ENCODE measurements at regions not wholly inside any gene's neighbourhood (a gene's known extent, or its start where the extent isn't known, plus 50 kb on each side); places are given as distances from the start of the nearest gene placed in this dataset.
"Not testable (repeated sequence)": the region's sequence is repeated elsewhere in the genome, so short reads cannot be mapped to it uniquely, and the experiment has no call there.

DNA sequence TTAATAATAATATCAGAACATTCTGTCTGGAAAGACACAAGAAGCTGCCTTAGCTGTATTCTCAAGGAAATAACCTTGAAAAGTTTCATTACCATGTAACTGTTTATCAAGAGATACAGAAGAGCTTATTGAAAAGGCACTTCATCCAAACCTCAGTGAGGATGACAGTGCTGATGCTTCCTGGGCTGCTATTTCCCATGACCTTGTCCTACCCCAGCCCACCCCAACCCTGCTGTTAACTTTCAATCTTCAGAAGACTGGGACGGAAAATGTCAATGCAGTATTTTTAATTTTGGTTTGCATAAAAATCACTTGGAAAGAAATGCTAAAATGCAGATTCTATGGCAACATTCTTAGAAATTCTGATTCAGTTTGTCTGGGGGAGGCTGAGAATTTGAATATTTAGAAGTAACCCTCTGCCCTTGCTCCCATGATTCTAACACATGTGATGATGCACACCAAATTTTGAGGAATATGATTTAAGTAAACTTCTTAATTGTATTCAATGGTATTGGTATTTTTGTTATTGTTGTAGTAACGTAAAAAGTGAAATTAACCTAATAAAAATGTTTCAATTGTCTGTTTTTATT, 101.0 kb upstream of the CHST9 start:
- DNase-seq: not testable (repeated sequence)

GRCh38 chr18:27278131-27278530, 93.0 kb upstream of the CHST9 start:
- no peak for DNase-seq

DNA sequence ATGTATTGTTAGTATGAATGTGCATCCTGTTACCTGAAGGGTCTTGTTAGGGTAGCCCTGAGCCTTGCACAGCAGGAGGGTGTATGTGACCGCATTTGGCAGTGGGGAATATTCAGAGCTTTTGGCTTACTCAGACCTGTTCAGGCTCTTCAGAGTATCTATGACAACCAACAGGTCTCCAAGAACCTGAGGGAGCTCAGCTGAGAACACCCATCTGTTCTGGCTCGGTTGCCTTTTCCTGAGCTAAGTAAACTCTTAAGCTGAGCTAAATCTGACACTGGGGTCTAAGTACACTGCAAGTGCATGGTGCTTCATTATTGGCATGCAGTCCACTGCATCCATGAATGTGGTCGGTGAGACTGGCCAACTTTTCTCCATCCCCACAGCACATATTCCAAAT, 92.4 kb upstream of the CHST9 start:
- peak in 3 of 58 donors; percentile 2 to 5 (median 3) for DNase-seq

DNA sequence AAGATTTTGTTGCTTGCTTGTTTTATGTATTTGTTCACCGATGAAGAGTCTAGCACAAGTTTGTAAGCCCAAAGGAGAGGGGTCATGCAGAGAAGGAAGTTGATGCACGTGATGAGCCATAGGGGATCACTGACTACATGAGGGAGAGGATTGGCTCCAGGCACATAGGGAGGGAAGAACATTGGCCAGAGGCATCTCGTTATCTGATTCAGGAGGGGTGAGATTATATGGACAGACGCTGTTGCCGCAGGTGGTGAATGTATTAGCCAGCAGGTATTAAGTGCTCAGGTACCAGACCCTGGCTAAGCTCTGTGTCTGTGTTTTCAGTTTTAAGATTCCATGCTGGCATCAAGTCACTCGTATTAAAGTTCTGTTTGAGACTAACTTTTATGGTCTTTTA, 91.8 kb upstream of the CHST9 start:
- no peak for DNase-seq

- DNase-seq: no peak
Observed at GRCh38 chr18:27276479-27276878, 91.4 kb upstream of the CHST9 start.

DNA sequence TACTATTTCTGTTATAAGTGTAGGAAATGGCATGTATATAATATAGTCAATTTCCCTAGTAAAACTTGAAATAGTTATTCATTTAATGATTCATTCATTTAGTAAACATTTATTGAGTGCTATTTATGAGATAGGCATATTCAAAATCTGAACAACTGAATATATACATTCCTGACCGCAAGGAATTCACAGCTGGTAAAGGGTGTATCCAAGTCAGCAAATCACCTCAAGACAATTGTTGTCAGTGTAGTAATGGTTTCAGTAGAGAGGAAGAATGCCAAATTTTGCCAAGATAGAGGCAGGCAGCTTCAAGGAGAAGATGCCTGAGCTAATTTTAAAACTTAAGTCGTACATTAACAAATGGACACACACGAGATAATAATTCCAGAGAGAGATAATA, 89.8 kb upstream of the CHST9 start:
- no peak for DNase-seq

DNA sequence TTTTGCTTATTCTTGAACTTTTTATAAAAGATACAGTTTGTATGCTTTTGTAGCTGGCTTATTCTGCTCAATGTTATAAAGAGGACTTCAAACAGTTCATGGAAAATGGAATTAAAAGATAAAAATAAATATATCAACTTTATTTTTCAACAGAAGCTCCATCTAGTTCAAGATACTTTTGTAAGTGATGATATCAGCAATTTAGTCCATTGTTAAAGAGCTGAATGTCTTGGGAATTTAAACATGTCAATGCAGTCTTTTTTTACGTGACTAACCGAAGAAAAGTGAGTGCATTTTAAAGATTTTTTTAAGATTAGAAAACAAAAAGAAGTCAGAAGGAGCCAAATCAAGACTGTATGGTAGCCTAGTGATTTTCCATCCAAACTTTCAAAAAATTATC, 85.4 kb upstream of the CHST9 start:
- no peak for DNase-seq

DNA sequence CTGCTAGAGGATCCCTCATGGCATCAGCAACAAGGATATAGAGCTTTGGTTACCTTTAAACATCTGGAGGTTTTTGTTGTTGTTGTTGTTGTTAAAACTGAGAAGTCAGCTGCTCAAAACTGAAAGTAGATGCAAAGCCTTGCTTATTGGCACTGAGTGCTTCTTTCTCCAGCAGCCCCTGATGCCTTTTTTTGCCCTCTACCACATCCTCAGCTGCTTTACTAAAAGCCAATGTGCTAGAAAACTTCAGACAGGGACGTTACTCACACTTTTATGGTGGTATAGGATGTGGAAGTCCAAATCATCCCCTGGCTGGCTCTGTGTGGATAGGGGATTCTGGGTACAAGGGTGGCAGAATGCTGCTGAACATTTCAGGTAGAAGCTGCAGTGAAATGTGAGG, 78.3 kb upstream of the CHST9 start:
- DNase-seq: no peak

- DNase-seq: no peak
Observed at GRCh38 chr18:27261769-27262549, 76.9 kb upstream of the CHST9 start.

DNA sequence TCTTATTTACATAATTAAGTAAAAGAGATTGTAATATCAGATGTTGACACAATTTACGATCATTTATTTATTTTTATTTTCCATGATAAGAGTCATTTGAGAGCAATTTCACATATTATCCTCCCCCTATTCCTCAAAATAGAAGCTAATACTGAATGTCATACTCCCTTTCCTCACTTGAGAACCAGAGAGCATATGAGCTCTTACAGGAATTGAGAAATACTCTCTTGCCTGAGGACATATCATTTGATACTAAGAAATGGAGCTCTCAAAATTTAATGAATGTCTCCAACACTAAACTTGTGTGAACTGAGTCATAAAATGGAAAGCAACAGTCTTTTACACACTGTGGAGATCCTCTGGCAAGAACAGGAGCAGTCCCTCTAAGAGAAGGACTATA, 68.5 kb upstream of the CHST9 start:
- no peak for DNase-seq

GRCh38 chr18:27250471-27250870, 65.4 kb upstream of the CHST9 start:
- DNase-seq: no peak

DNA sequence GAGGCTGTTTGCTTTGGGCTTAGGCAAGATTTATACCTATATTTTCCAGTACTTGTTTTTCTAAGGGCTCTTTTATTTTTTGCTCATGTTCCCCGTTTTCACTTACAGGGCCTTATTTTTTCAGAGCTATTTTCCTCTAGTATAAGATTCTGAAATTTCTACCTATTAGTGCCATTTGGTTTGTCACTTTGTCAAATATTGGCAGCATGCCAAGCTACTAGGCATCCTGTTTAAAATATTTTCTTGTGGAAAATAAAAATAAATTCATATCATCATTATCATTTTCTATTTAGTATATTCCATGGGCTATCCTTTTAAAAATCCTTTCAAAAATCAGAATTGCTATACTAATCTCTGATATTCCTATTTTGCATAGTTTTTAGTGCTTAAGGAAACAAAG, 64.8 kb upstream of the CHST9 start:
- DNase-seq: no peak

DNA sequence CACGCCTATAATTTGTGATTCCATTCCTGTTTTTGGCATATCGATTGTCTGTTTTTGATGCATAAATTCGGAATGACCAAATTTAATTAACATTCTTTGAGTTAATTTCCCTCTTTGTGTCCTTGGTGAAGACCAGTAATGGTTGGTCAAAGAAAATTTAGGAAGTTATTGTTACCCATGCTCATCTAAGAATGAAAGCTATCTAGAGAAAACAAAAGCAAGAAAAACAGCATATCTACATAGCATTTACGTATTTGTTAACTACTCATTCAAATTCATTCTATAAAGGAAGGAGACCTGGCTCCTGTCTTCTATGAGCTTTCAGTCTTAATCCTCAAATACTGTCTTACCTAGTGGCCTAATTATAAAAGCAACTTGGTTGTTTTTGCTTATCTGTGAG, 59.2 kb upstream of the CHST9 start:
- no peak for DNase-seq

GRCh38 chr18:27242392-27243047, 57.4 kb upstream of the CHST9 start:
- DNase-seq: no peak

- no peak for DNase-seq
Observed at GRCh38 chr18:27240383-27240782, 55.3 kb upstream of the CHST9 start.

DNA sequence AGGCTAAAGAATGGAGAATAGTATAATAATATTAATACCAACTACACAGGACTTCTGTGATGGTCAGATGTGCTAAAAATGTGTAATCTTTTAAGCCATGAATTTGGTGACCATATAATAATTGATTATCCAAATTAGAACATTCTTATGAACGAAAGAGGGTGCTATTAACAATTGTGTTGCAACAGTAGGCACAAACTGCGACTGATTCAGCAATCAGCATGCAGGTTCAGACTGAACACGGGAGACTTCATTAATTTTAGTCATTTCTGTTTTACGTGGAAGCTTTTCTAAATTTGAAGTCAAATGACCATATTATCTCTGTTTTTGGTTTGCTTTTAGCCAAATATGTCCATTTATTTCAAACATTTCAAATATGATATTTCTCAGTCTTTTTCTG, 54.6 kb upstream of the CHST9 start:
- DNase-seq: no peak

GRCh38 chr18:27235218-27235870, 50.2 kb upstream of the CHST9 start:
- DNase-seq: no peak

Measured in anterior cingulate cortex (tissue), 58 donors.